ENCODE measurements at regions not wholly inside any gene's neighbourhood (a gene's known extent, or its start where the extent isn't known, plus 50 kb on each side); places are given as distances from the start of the nearest gene placed in this dataset.

- Histone ChIP-seq H3K27ac (ENCODE audit: low read depth, low read length, poor library complexity, severe bottlenecking) (no peak overlapping the region), H3K4me3 (ENCODE audit: low read depth, low read length, poor library complexity, severe bottlenecking) (no peak overlapping the region), H3K9me3 (ENCODE audit: low read depth, low read length, poor library complexity, severe bottlenecking) (no peaks in the 10 kb centered on the region), H3K27me3 (replicated peaks; ENCODE audit: insufficient read depth, low read depth, low read length, poor library complexity) (no peaks in the 10 kb centered on the region), H3K36me3 (ENCODE audit: insufficient read depth, low read length, poor library complexity, severe bottlenecking) (no peaks in the 10 kb centered on the region), H3K4me1 (ENCODE audit: insufficient read depth, low read length, poor library complexity, severe bottlenecking) (no peaks in the 10 kb centered on the region)
- no peak for TF ChIP-seq EZH2 (IDR thresholded peaks at IDR 0.05; ENCODE audit: borderline replicate concordance, low read depth, low read length, poor library complexity, severe bottlenecking)
- no peak for TF ChIP-seq CTCF (conservative IDR thresholded peaks at IDR 0.05; ENCODE audit: low read depth, low read length)
- ChIA-PET POLR2A (ENCODE audit: low non-redundant PET) (no interaction called here), CTCF (no interaction called here)
- no TSS peak for BruUV-seq (replicated peaks)
- no peak for DNase-seq (ENCODE audit: low spot score)
- intact Hi-C loops (cut with micrococcal nuclease; ENCODE audit: unreplicated experiment): no loop called here
Observed at GRCh38 chr10:78571286-78571685, 497.5 kb upstream of the ZMIZ1 start.

- TF ChIP-seq EZH2 (IDR thresholded peaks at IDR 0.05; ENCODE audit: borderline replicate concordance, low read depth, low read length, poor library complexity, severe bottlenecking): no peak
- no peak for TF ChIP-seq CTCF (conservative IDR thresholded peaks at IDR 0.05; ENCODE audit: low read depth, low read length)
- no peaks in the 10 kb centered on the region for H3K27me3 ChIP-seq (replicated peaks; ENCODE audit: insufficient read depth, low read depth, low read length, poor library complexity)
- H3K4me3 ChIP-seq (ENCODE audit: low read depth, low read length, poor library complexity, severe bottlenecking): no peak overlapping the region
- H3K36me3 ChIP-seq (ENCODE audit: insufficient read depth, low read length, poor library complexity, severe bottlenecking): no peaks in the 10 kb centered on the region
- H3K4me1 ChIP-seq (ENCODE audit: insufficient read depth, low read length, poor library complexity, severe bottlenecking): no peaks in the 10 kb centered on the region
- CTCF ChIA-PET: no interaction called here
- DNase-seq (ENCODE audit: low spot score): no peak
- H3K9me3 ChIP-seq (ENCODE audit: low read depth, low read length, poor library complexity, severe bottlenecking): no peaks in the 10 kb centered on the region
- intact Hi-C loops (cut with micrococcal nuclease; ENCODE audit: unreplicated experiment): no loop called here
- no peak overlapping the region for H3K27ac ChIP-seq (ENCODE audit: low read depth, low read length, poor library complexity, severe bottlenecking)
- POLR2A ChIA-PET (ENCODE audit: low non-redundant PET): no interaction called here
- no TSS peak for BruUV-seq (replicated peaks)
Observed at GRCh38 chr10:78571891-78572290, 496.9 kb upstream of the ZMIZ1 start.

- no peak for DNase-seq (ENCODE audit: low spot score)
- intact Hi-C loops (cut with micrococcal nuclease; ENCODE audit: unreplicated experiment): no loop called here
- H3K4me1 ChIP-seq (ENCODE audit: insufficient read depth, low read length, poor library complexity, severe bottlenecking): no peaks in the 10 kb centered on the region
- ChIA-PET POLR2A (ENCODE audit: low non-redundant PET) (no interaction called here), CTCF (no interaction called here)
- no TSS peak for BruUV-seq (replicated peaks)
- H3K9me3 ChIP-seq (ENCODE audit: low read depth, low read length, poor library complexity, severe bottlenecking): no peaks in the 10 kb centered on the region
- H3K36me3 ChIP-seq (ENCODE audit: insufficient read depth, low read length, poor library complexity, severe bottlenecking): no peaks in the 10 kb centered on the region
- TF ChIP-seq EZH2 (IDR thresholded peaks at IDR 0.05; ENCODE audit: borderline replicate concordance, low read depth, low read length, poor library complexity, severe bottlenecking): no peak
- no peak for TF ChIP-seq CTCF (conservative IDR thresholded peaks at IDR 0.05; ENCODE audit: low read depth, low read length)
- no peak overlapping the region for H3K27ac ChIP-seq (ENCODE audit: low read depth, low read length, poor library complexity, severe bottlenecking)
- H3K4me3 ChIP-seq (ENCODE audit: low read depth, low read length, poor library complexity, severe bottlenecking): no peak overlapping the region
- H3K27me3 ChIP-seq (replicated peaks; ENCODE audit: insufficient read depth, low read depth, low read length, poor library complexity): no peaks in the 10 kb centered on the region
Observed at GRCh38 chr10:78572565-78572964, 496.2 kb upstream of the ZMIZ1 start.
